ENCODE measurements at regions not wholly inside any gene's neighbourhood (a gene's known extent, or its start where the extent isn't known, plus 50 kb on each side); places are given as distances from the start of the nearest gene placed in this dataset.

DNA sequence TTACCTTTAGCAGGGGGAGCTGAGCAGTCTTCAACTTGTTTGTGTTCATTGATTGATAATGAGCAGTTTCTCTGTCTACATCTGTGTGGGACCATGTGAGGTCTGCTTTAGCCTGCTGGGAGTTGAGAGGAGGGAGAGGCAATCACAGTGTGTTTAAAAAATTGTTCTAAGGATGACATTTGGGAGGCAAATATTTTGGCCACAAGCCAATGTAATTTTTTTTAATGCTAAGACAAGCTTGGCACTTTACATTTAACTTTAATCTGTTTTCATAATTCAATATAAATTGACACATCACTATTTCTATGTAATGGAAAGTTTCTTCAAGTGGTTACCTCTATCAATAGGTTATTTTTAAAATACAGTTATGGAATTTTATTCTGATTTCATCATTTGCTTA is 55.9 kb upstream of the SEMA3A start:
- Histone ChIP-seq H3K27me3 (ENCODE audit: insufficient read depth, poor library complexity, severe bottlenecking) (no peaks in the 10 kb centered on the region), H3K9me3 (ENCODE audit: severe bottlenecking) (peaks cover 4% of the 10 kb centered on the region), H3K36me3 (ENCODE audit: low read depth) (no peaks in the 10 kb centered on the region), H3K4me1 (ENCODE audit: insufficient read depth, poor library complexity, severe bottlenecking) (no peaks in the 10 kb centered on the region), H3K4me3 (ENCODE audit: severe bottlenecking) (no peak overlapping the region), H3K27ac (ENCODE audit: poor library complexity, severe bottlenecking) (no peak overlapping the region)
- DNase-seq (ENCODE audit: low spot score) (no peak), ATAC-seq (ENCODE audit: low read depth) (no peak)
- TF ChIP-seq, protein P1, sequence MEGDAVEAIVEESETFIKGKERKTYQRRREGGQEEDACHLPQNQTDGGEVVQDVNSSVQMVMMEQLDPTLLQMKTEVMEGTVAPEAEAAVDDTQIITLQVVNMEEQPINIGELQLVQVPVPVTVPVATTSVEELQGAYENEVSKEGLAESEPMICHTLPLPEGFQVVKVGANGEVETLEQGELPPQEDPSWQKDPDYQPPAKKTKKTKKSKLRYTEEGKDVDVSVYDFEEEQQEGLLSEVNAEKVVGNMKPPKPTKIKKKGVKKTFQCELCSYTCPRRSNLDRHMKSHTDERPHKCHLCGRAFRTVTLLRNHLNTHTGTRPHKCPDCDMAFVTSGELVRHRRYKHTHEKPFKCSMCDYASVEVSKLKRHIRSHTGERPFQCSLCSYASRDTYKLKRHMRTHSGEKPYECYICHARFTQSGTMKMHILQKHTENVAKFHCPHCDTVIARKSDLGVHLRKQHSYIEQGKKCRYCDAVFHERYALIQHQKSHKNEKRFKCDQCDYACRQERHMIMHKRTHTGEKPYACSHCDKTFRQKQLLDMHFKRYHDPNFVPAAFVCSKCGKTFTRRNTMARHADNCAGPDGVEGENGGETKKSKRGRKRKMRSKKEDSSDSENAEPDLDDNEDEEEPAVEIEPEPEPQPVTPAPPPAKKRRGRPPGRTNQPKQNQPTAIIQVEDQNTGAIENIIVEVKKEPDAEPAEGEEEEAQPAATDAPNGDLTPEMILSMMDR (IDR thresholded peaks at IDR 0.05; ENCODE audit: poor library complexity, severe bottlenecking) = no peak

DNA sequence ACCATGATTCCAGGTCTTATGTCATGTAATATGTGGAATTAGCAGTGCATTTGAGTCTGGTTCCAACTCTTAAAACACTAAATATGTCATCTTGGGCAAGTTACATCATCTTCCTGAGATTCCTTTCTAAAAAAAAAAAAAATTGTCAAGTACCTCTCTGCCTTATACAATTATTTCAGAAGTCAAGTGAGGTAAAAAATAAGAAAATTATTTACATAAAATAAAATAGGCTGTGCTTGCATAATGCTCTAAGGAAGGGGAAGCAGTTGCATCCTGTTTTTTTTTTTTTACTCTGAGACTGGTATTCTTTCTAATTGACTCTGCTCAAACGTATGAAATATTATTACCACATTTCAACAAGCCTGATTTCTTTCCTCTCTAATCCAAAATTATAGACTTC is 55.1 kb upstream of the SEMA3A start:
- Histone ChIP-seq H3K36me3 (ENCODE audit: low read depth) (no peaks in the 10 kb centered on the region), H3K4me1 (ENCODE audit: insufficient read depth, poor library complexity, severe bottlenecking) (no peaks in the 10 kb centered on the region), H3K27me3 (ENCODE audit: insufficient read depth, poor library complexity, severe bottlenecking) (no peaks in the 10 kb centered on the region), H3K27ac (ENCODE audit: poor library complexity, severe bottlenecking) (no peak overlapping the region), H3K9me3 (ENCODE audit: severe bottlenecking) (peaks cover 4% of the 10 kb centered on the region), H3K4me3 (ENCODE audit: severe bottlenecking) (no peak overlapping the region)
- TF ChIP-seq, protein P1 (IDR thresholded peaks at IDR 0.05; ENCODE audit: poor library complexity, severe bottlenecking) = no peak
- DNase-seq (ENCODE audit: low spot score) (no peak), ATAC-seq (ENCODE audit: low read depth) (no peak)

GRCh38 chr7:84248843-84249242 is 54.3 kb upstream of the SEMA3A start:
- Histone ChIP-seq H3K9me3 (ENCODE audit: severe bottlenecking) (peaks cover 4% of the 10 kb centered on the region), H3K4me3 (ENCODE audit: severe bottlenecking) (no peak overlapping the region), H3K4me1 (ENCODE audit: insufficient read depth, poor library complexity, severe bottlenecking) (no peaks in the 10 kb centered on the region), H3K27ac (ENCODE audit: poor library complexity, severe bottlenecking) (no peak overlapping the region), H3K27me3 (ENCODE audit: insufficient read depth, poor library complexity, severe bottlenecking) (no peaks in the 10 kb centered on the region), H3K36me3 (ENCODE audit: low read depth) (no peaks in the 10 kb centered on the region)
- TF ChIP-seq, protein P1 (IDR thresholded peaks at IDR 0.05; ENCODE audit: poor library complexity, severe bottlenecking) = no peak
- ATAC-seq (ENCODE audit: low read depth) = no peak
- no peak for DNase-seq (ENCODE audit: low spot score)

DNA sequence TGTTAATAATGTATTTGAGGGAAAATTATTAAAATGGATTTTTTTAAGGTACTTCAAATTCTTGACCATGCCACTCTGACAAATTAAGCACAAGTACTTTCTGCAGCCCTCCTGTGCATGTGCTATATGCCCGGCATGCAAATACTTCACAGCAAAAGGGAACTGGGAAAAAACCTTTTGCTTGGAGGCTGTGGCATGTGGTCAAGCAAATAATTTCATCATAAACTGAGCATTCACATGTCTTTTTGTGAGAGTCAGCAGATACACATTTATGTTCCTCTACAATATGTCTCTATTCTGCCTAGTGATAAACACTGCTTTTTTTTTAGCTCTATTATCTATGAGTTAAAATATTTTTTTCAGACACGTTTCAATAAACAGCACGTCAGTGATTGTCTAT is 53.7 kb upstream of the SEMA3A start:
- TF ChIP-seq, protein P1 (IDR thresholded peaks at IDR 0.05; ENCODE audit: poor library complexity, severe bottlenecking) = no peak
- no peak for DNase-seq (ENCODE audit: low spot score)
- Histone ChIP-seq H3K4me3 (ENCODE audit: severe bottlenecking) (no peak overlapping the region), H3K27ac (ENCODE audit: poor library complexity, severe bottlenecking) (no peak overlapping the region), H3K4me1 (ENCODE audit: insufficient read depth, poor library complexity, severe bottlenecking) (no peaks in the 10 kb centered on the region), H3K9me3 (ENCODE audit: severe bottlenecking) (peaks cover 4% of the 10 kb centered on the region), H3K27me3 (ENCODE audit: insufficient read depth, poor library complexity, severe bottlenecking) (no peaks in the 10 kb centered on the region), H3K36me3 (ENCODE audit: low read depth) (no peaks in the 10 kb centered on the region)
- no peak for ATAC-seq (ENCODE audit: low read depth)

DNA sequence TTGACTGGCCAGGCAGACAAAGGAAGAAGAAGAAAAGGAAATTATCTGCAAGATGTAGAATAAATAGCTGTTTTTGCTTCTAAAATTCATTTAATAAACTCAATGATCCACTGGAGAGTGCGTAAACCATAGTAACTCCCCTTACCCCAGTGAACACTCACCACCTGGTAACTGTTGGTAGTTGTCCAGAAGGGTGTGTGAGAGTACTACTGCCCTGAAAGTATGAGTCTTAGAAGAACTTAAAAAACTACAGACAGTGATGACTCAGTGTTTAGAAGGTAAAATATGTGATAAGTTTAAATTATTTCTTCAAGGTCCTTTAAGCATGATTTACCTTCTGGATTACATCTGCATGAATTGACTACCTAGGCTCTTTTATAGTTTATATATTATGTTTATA is 53.0 kb upstream of the SEMA3A start:
- H3K4me1 ChIP-seq (ENCODE audit: insufficient read depth, poor library complexity, severe bottlenecking) = no peaks in the 10 kb centered on the region
- no peak for DNase-seq (ENCODE audit: low spot score)
- peaks cover 4% of the 10 kb centered on the region for H3K9me3 ChIP-seq (ENCODE audit: severe bottlenecking)
- no peaks in the 10 kb centered on the region for H3K36me3 ChIP-seq (ENCODE audit: low read depth)
- TF ChIP-seq, protein P1 (IDR thresholded peaks at IDR 0.05; ENCODE audit: poor library complexity, severe bottlenecking) = peak; percentile 38
- peak; percentile 71; the same call in 2 of the 3 replicates for ATAC-seq (ENCODE audit: low read depth)
- H3K27me3 ChIP-seq (ENCODE audit: insufficient read depth, poor library complexity, severe bottlenecking) = no peaks in the 10 kb centered on the region
- H3K27ac ChIP-seq (ENCODE audit: poor library complexity, severe bottlenecking) = no peak overlapping the region
- no peak overlapping the region for H3K4me3 ChIP-seq (ENCODE audit: severe bottlenecking)

Data from RWPE2 (cell line).